IMR-90 (cell line): ENCODE measurements at regions not wholly inside any gene's neighbourhood (a gene's known extent, or its start where the extent isn't known, plus 50 kb on each side); places are given as distances from the start of the nearest gene placed in this dataset.

Source experiments
- ATAC-seq: fragments of 200-7000 bp; cut with Tn5 transposase; 2 replicates; pipeline ENCODE4 v1.9.1; 2020; ENCODE audit warnings: low read depth, mild to moderate bottlenecking, moderate library complexity
- BruUV-seq: library from RNA; stranded (reverse); fragments of 400-500 nt; replicated peaks from 2 replicates; lab custom pipeline; 2021; lab: Mats Ljungman, UMichigan
- CTCF ChIA-PET: fragments of 300-600 bp; formaldehyde crosslinking; extraction: SDS; loops from one replicate; lab custom pipeline; 2021; ENCODE audit warnings: antibody characterized with exemption; lab: Yijun Ruan, JAX
- POLR2A ChIA-PET: fragments of 300-600 bp; sonication (Branson Sonifier 250); formaldehyde crosslinking; loops from one replicate; lab custom pipeline; 2022; ENCODE audit warnings: antibody characterized with exemption; ENCODE audit not compliant: unreplicated experiment; lab: Charles Lee
- DNase-seq: peaks from one replicate; pipeline ENCODE4 v3.0.0; 2013
- H2AFZ ChIP-seq: replicated peaks from 2 replicates; pipeline ENCODE3; 2013; ENCODE audit warnings: low read length, mild to moderate bottlenecking; ENCODE audit not compliant: poor library complexity
- H2AK5ac ChIP-seq: 2 replicates; pipeline ENCODE4 v1.6.1; 2013; ENCODE audit warnings: low read depth, low read length, inconsistent platforms
- H2AK9ac ChIP-seq: replicated peaks from 2 replicates; pipeline ENCODE3; 2013; ENCODE audit warnings: mild to moderate bottlenecking, low read depth, low read length, moderate library complexity; ENCODE audit not compliant: poor library complexity
- H2BK120ac ChIP-seq: 2 replicates; pipeline ENCODE4 v1.6.1; 2013; ENCODE audit warnings: low read depth, low read length, inconsistent platforms
- H2BK15ac ChIP-seq: 3 replicates; pipeline ENCODE4 v1.6.1; 2013; ENCODE audit warnings: low read depth, low read length, inconsistent platforms
- H2BK20ac ChIP-seq: 2 replicates; pipeline ENCODE4 v1.6.1; 2013; ENCODE audit warnings: low read depth, mild to moderate bottlenecking, inconsistent platforms, low read length, moderate library complexity
- H2BK5ac ChIP-seq: 2 replicates; pipeline ENCODE4 v1.6.1; 2013; ENCODE audit warnings: mild to moderate bottlenecking, low read depth, low read length, inconsistent platforms; ENCODE audit not compliant: poor library complexity, severe bottlenecking
- H3K14ac ChIP-seq: replicated peaks from 2 replicates; pipeline ENCODE4 v1.6.1; 2013; ENCODE audit warnings: low read depth, low read length, inconsistent platforms
- H3K18ac ChIP-seq: 2 replicates; pipeline ENCODE4 v1.6.1; 2013; ENCODE audit warnings: low read depth, low read length, control low read depth
- H3K23ac ChIP-seq: 2 replicates; pipeline ENCODE4 v1.6.1; 2013; ENCODE audit warnings: low read depth, low read length, inconsistent platforms
- H3K27ac ChIP-seq: 2 replicates; pipeline ENCODE4 v1.5.1; 2013; ENCODE audit warnings: mild to moderate bottlenecking, control low read depth, low read length; ENCODE audit not compliant: insufficient read depth
- H3K27me3 ChIP-seq: 2 replicates; pipeline ENCODE4 v1.6.1; 2013; ENCODE audit warnings: low read length; ENCODE audit not compliant: control insufficient read depth, insufficient read depth
- H3K36me3 ChIP-seq: 2 replicates; pipeline ENCODE4 v1.6.1; 2013; ENCODE audit warnings: low read length, mixed read lengths; ENCODE audit not compliant: control insufficient read depth, insufficient read depth
- H3K4ac ChIP-seq: 2 replicates; pipeline ENCODE4 v1.6.1; 2013; ENCODE audit warnings: low read depth, low read length, inconsistent platforms
- H3K4me1 ChIP-seq: 2 replicates; pipeline ENCODE4 v1.6.1; 2013; ENCODE audit warnings: low read length, mixed read lengths; ENCODE audit not compliant: control insufficient read depth, insufficient read depth
- H3K4me2 ChIP-seq: 2 replicates; pipeline ENCODE4 v1.6.1; 2013; ENCODE audit warnings: low read depth, mild to moderate bottlenecking, control low read depth, low read length, moderate library complexity
- H3K4me3 ChIP-seq: 2 replicates; pipeline ENCODE4 v1.5.1; 2013; ENCODE audit warnings: low read depth, mild to moderate bottlenecking, control low read depth, low read length, moderate library complexity; ENCODE audit not compliant: insufficient read depth
- H3K56ac ChIP-seq: 2 replicates; pipeline ENCODE4 v1.6.1; 2013; ENCODE audit warnings: low read length, inconsistent platforms; ENCODE audit not compliant: insufficient read depth; ENCODE audit errors: extremely low read depth
- H3K79me1 ChIP-seq, 2 experiments: 2 replicates each; pipeline ENCODE4 v1.6.1; 2013; ENCODE audit warnings: low read length in 2 of 2, inconsistent platforms in 1 of 2, low read depth in 1 of 2
- H3K9ac ChIP-seq: 2 replicates; pipeline ENCODE4 v1.6.1; 2013; ENCODE audit warnings: low read depth, low read length, control low read depth
- H3K9me1 ChIP-seq: 2 replicates; pipeline ENCODE4 v1.6.1; 2013; ENCODE audit warnings: low read length, inconsistent platforms; ENCODE audit not compliant: insufficient read depth
- H3K9me3 ChIP-seq: 2 replicates; pipeline ENCODE4 v1.6.1; 2013; ENCODE audit warnings: low read length; ENCODE audit not compliant: control insufficient read depth, insufficient read depth
- H4K20me1 ChIP-seq: 2 replicates; pipeline ENCODE4 v1.6.1; 2013; ENCODE audit warnings: low read length, inconsistent platforms; ENCODE audit not compliant: insufficient read depth
- H4K5ac ChIP-seq: 2 replicates; pipeline ENCODE4 v1.6.1; 2013; ENCODE audit warnings: mild to moderate bottlenecking, low read depth, low read length, control low read depth
- H4K8ac ChIP-seq, 2 experiments: 2 replicates each; pipeline ENCODE4 v1.6.1; 2013; ENCODE audit warnings: low read depth in 2 of 2, low read length in 2 of 2, control low read depth in 1 of 2, inconsistent platforms in 1 of 2
- H4K91ac ChIP-seq: 2 replicates; pipeline ENCODE4 v1.6.1; 2013; ENCODE audit warnings: low read depth, low read length, inconsistent platforms; ENCODE audit not compliant: insufficient read depth
- CTCF ChIP-seq: conservative IDR thresholded peaks from 2 replicates; pipeline ENCODE4 v1.5.1; 2012; ENCODE audit warnings: mild to moderate bottlenecking, low read depth, low read length, improper control_type of control experiment
- ELK1 ChIP-seq: fragments of 150-350 bp; IDR thresholded peaks from 2 replicates; pipeline ENCODE4 v1.6.1; 2016; ENCODE audit warnings: low read depth, mild to moderate bottlenecking, low read length, moderate library complexity, borderline replicate concordance
- FOS ChIP-seq: fragments of 150-350 bp; IDR thresholded peaks from 2 replicates; pipeline ENCODE4 v1.6.1; 2016; ENCODE audit warnings: low read depth, low read length
- MXI1 ChIP-seq: IDR thresholded peaks from 2 replicates; pipeline ENCODE4 v1.6.1; 2012; ENCODE audit warnings: low read depth, mild to moderate bottlenecking, low read length, moderate library complexity, borderline replicate concordance
- NFE2L2 ChIP-seq: fragments of 150-350 bp; IDR thresholded peaks from 2 replicates; pipeline ENCODE4 v1.6.1; 2016; ENCODE audit warnings: low read depth, mild to moderate bottlenecking, low read length
- POLR2A ChIP-seq: IDR thresholded peaks from 2 replicates; pipeline ENCODE4 v1.6.1; 2012; ENCODE audit warnings: mild to moderate bottlenecking, low read depth, low read length
- WGBS, 2 experiments: methylation state at CpG; one replicate each; pipeline versions ENCODE4 v1.1.5 to v1.1.7; 2013; ENCODE audit warnings: missing lambda C conversion rate in 2 of 2; ENCODE audit not compliant: insufficient read length in 1 of 2; ENCODE audit errors: extremely low coverage in 2 of 2; 5-methylcytosine and 5-hydroxymethylcytosine counted together
- dilution Hi-C: fragments of 300-500 bp; cut with HindIII; formaldehyde crosslinking; loops from one replicate; pipeline ENCODE4 v1.14.3; 2018; ENCODE audit warnings: low sequenced_read_pairs; ENCODE audit not compliant: unreplicated experiment
- in situ Hi-C: fragments of 300-500 bp; cut with MboI; formaldehyde crosslinking; loops from 3 replicates; pipeline ENCODE4 v1.14.3; 2019; ENCODE audit warnings: low sequenced_read_pairs, inconsistent platforms, mixed read lengths
- intact Hi-C: fragments of 100-400 bp; cut with micrococcal nuclease; formaldehyde crosslinking; loops from 2 replicates; pipeline ENCODE4 v1.10.0; 2022

- TF ChIP-seq CTCF = no peak
- no peak for TF ChIP-seq MXI1
- TF ChIP-seq FOS = no peak
These were observed 998.0 kb upstream of the CDH2 start (continued) for GRCh38 chr18:29174891-29175290.

- no peak overlapping the region for H2AK5ac ChIP-seq
- peak overlapping the region; percentile 89; the same call in 1 of the 2 replicates for H3K18ac ChIP-seq
- dilution Hi-C loops = no loop called here
- H4K5ac ChIP-seq = peak overlapping the region; percentile 69; the same call in 1 of the 2 replicates
- POLR2A ChIA-PET = no interaction called here
- no peak overlapping the region for H3K4me2 ChIP-seq
- H2BK120ac ChIP-seq = peak overlapping the region; percentile 84
- H4K91ac ChIP-seq = no peak overlapping the region; the same call in 1 of the 2 replicates
- H3K56ac ChIP-seq = no peak overlapping the region
- no peaks in the 10 kb centered on the region for H3K36me3 ChIP-seq
- H2BK5ac ChIP-seq = no peak overlapping the region
- H3K4ac ChIP-seq = peak overlapping the region; percentile 48; the same call in 1 of the 2 replicates
- no peaks in the 10 kb centered on the region for H3K27me3 ChIP-seq
- H3K9me1 ChIP-seq = peaks cover 4% of the 10 kb centered on the region
- no peaks in the 10 kb centered on the region for H3K9me3 ChIP-seq
- no peak overlapping the region for H3K23ac ChIP-seq
- no peak overlapping the region for H3K4me3 ChIP-seq
- H2BK20ac ChIP-seq = peak overlapping the region; percentile 54
- H2BK15ac ChIP-seq = peak overlapping the region; percentile 4; the same call in 1 of the 3 replicates
- in situ Hi-C loops = no loop called here
- H3K79me1 ChIP-seq = no peaks in the 10 kb centered on the region
- H3K14ac ChIP-seq = no peak overlapping the region; the same call in 1 of the 2 replicates
- peak overlapping the region; percentile 14; the same call in 1 of the 2 replicates for H3K27ac ChIP-seq
- peaks cover 5% of the 10 kb centered on the region for H3K4me1 ChIP-seq
- H2AFZ ChIP-seq = no peak overlapping the region
- H3K9ac ChIP-seq = no peak overlapping the region
- ATAC-seq (no peak), DNase-seq (no peak)
- no peaks in the 10 kb centered on the region for H4K20me1 ChIP-seq
- CTCF ChIA-PET = no interaction called here
- BruUV-seq = no TSS peak
- intact Hi-C loops = no loop called here
- H4K8ac ChIP-seq = peak overlapping the region; percentile 4 to 22; a peak in 2 of 4 replicates
- no peak overlapping the region for H2AK9ac ChIP-seq
- no CpG with 5 or more reads among the region's 1 CpG for WGBS, 2 experiments
- TF ChIP-seq NFE2L2 (no peak), MXI1 (no peak), ELK1 (no peak), CTCF (no peak), POLR2A (no peak)
These were observed 995.8 kb upstream of the CDH2 start for GRCh38 chr18:29172756-29173067.
